ENCODE measurements at regions not wholly inside any gene's neighbourhood (a gene's known extent, or its start where the extent isn't known, plus 50 kb on each side); places are given as distances from the start of the nearest gene placed in this dataset.

DNA sequence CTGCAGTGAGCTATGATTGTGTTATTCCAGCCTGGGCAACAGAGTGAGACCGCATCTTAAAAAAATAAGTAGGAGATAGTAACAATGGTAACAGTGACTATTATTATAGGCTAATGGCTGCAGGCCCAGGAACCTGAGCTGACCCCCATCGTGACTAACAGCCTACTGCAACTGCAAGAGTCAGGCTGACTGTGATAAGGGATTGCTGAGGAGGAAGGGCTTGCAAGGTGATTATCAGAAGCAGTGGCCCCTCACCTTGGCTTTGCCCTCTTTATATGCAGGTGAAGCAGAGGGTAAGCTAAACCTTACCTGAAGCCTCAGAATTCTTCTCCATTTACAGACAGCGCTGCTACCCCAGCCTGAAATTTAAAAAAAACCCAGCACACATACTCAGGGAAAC lies 83.9 kb upstream of the SDK1 start:
- H3K36me3 ChIP-seq (ENCODE audit: control insufficient read depth in 1 of 2, insufficient read depth in 2 of 2, low read length in 2 of 2): no peaks in the 10 kb centered on the region
- H3K9ac ChIP-seq (ENCODE audit: low read length): no peak overlapping the region
- peak; percentile 24 to 30 for DNase-seq
- no peak overlapping the region for H3K18ac ChIP-seq (ENCODE audit: low read length)
- H2BK5ac ChIP-seq (ENCODE audit: low read depth, low read length, poor library complexity): no peak overlapping the region
- H3K23ac ChIP-seq (ENCODE audit: low read length): no peak overlapping the region
- no peak overlapping the region for H3K4me3 ChIP-seq (ENCODE audit: low read depth, low read length)
- peak overlapping the region; percentile 18 for H4K91ac ChIP-seq (ENCODE audit: low read depth, low read length)
- no peak overlapping the region for H2BK12ac ChIP-seq (ENCODE audit: low read length)
- H4K8ac ChIP-seq (ENCODE audit: low read depth, low read length): no peak overlapping the region
- H3K27ac ChIP-seq (ENCODE audit: low read depth, low read length): no peak overlapping the region
- H3K14ac ChIP-seq (ENCODE audit: low read length): no peak overlapping the region
- peaks cover 6 to 11% of the 10 kb centered on the region in 2 experiments for H3K4me1 ChIP-seq (ENCODE audit: control insufficient read depth in 1 of 2, insufficient read depth in 2 of 2, low read length in 2 of 2)
- H3K9me3 ChIP-seq (ENCODE audit: insufficient read depth, low read depth, low read length): no peaks in the 10 kb centered on the region
- peaks cover 2% of the 10 kb centered on the region for H3K79me1 ChIP-seq (ENCODE audit: low read length)
- no peaks in the 10 kb centered on the region for H3K79me2 ChIP-seq (ENCODE audit: control insufficient read depth, insufficient read depth, low read length, poor library complexity)
- H3K27me3 ChIP-seq (ENCODE audit: insufficient read depth, low read length): no peaks in the 10 kb centered on the region
- H3K4ac ChIP-seq (ENCODE audit: low read depth, low read length): no peak overlapping the region
- no peak overlapping the region for H2AK5ac ChIP-seq (ENCODE audit: low read length)
- no peak overlapping the region for H2AFZ ChIP-seq (ENCODE audit: insufficient read depth, low read length, poor library complexity)
- H3K4me2 ChIP-seq (ENCODE audit: low read length): no peak overlapping the region
- no CpG with 5 or more reads among the region's 3 CpGs for WGBS (ENCODE audit: extremely low coverage, insufficient coverage, insufficient read length)
- H2BK120ac ChIP-seq (ENCODE audit: insufficient read depth, low read length, poor library complexity): no peak overlapping the region
- no peak overlapping the region for H4K12ac ChIP-seq (ENCODE audit: low read depth, low read length)

DNA sequence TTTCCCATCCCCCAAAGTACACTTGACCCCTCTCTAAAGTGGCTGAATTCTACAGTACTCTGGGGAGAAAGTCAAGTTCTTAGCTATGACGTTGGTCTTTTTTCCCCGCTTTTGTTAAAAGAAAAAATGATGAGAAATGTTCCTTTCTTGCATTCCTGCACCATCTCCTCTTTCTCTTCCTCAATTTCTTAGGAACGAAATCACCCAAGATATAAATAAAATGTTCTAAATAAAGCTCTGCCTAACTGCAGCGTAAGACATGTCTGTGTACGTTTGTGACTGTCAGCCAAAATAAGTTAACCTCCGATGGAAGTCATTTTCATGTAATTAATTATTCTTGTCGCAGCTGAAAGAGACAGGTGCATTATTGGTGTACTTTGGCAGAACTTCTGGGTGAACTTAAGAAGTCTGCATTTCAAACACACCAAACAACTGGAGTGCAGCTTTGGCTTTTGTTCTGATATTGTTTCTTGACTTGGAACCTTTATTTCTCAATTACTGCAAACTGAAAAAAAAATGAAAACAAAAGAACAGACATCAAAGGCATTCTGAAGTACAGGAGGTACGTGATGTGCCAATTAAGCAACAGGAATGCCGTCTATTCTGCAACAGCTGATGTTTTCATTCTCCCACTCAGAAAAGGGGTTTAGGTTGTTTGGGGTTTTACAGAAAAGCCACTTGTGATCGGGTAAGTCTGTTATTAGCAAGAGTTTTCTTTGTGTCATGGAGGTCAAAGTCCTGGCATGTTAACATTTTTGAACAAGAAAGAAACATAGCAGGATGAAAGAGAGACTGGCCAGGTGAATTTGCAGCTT lies 82.4 kb upstream of the SDK1 start:
- no peak overlapping the region for H3K4ac ChIP-seq (ENCODE audit: low read depth, low read length)
- no peak for DNase-seq
- H3K9ac ChIP-seq (ENCODE audit: low read length): no peak overlapping the region
- H2AFZ ChIP-seq (ENCODE audit: insufficient read depth, low read length, poor library complexity): no peak overlapping the region
- no peaks in the 10 kb centered on the region for H3K9me3 ChIP-seq (ENCODE audit: insufficient read depth, low read depth, low read length)
- H3K36me3 ChIP-seq (ENCODE audit: control insufficient read depth in 1 of 2, insufficient read depth in 2 of 2, low read length in 2 of 2): no peaks in the 10 kb centered on the region
- no peaks in the 10 kb centered on the region for H3K27me3 ChIP-seq (ENCODE audit: insufficient read depth, low read length)
- no peak overlapping the region for H3K14ac ChIP-seq (ENCODE audit: low read length)
- no peak overlapping the region for H2AK5ac ChIP-seq (ENCODE audit: low read length)
- no peaks in the 10 kb centered on the region for H3K79me2 ChIP-seq (ENCODE audit: control insufficient read depth, insufficient read depth, low read length, poor library complexity)
- no peak overlapping the region for H2BK12ac ChIP-seq (ENCODE audit: low read length)
- H2BK5ac ChIP-seq (ENCODE audit: low read depth, low read length, poor library complexity): no peak overlapping the region
- no peak overlapping the region for H4K91ac ChIP-seq (ENCODE audit: low read depth, low read length)
- H2BK120ac ChIP-seq (ENCODE audit: insufficient read depth, low read length, poor library complexity): no peak overlapping the region
- no peak overlapping the region for H3K18ac ChIP-seq (ENCODE audit: low read length)
- H3K4me2 ChIP-seq (ENCODE audit: low read length): no peak overlapping the region
- H3K27ac ChIP-seq (ENCODE audit: low read depth, low read length): no peak overlapping the region
- peaks cover 2% of the 10 kb centered on the region for H3K79me1 ChIP-seq (ENCODE audit: low read length)
- H3K4me1 ChIP-seq (ENCODE audit: control insufficient read depth in 1 of 2, insufficient read depth in 2 of 2, low read length in 2 of 2): peaks cover 6 to 11% of the 10 kb centered on the region in 2 experiments
- H3K4me3 ChIP-seq (ENCODE audit: low read depth, low read length): no peak overlapping the region
- no CpG with 5 or more reads among the region's 10 CpGs for WGBS (ENCODE audit: extremely low coverage, insufficient coverage, insufficient read length)
- no peak overlapping the region for H4K12ac ChIP-seq (ENCODE audit: low read depth, low read length)
- no peak overlapping the region for H4K8ac ChIP-seq (ENCODE audit: low read depth, low read length)
- no peak overlapping the region for H3K23ac ChIP-seq (ENCODE audit: low read length)

DNA sequence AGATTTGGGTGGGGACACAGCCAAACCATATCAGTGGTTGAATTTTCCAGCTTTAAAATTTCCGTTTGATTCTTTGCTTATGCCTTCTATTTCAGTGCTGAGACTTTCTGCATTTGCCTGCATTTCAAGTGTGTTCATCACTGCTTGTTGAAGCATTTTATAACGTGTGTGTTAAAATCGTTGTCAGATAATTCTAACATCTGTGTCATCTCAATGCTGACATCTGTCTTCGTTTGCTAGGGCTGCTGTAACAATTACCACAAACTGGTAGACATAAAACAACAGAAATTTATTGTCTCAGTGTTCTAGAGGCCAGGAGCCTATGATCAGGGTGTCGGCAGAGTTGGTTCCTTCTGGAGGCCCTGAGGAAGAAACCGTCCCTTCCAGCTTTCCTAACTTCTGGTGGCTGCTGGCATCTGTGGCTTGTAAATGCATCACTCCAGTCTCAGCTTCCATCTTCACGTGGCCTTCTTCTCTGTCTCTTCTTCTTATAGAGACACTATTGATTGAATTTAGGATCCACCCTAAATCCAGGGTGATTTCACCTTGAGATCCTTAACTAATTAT lies 71.1 kb upstream of the SDK1 start:
- Histone ChIP-seq H3K4me3 (ENCODE audit: low read depth, low read length) (no peak overlapping the region), H3K9me3 (ENCODE audit: insufficient read depth, low read depth, low read length) (no peaks in the 10 kb centered on the region), H2BK12ac (ENCODE audit: low read length) (no peak overlapping the region), H2BK5ac (ENCODE audit: low read depth, low read length, poor library complexity) (no peak overlapping the region), H4K8ac (ENCODE audit: low read depth, low read length) (no peak overlapping the region), H3K4ac (ENCODE audit: low read depth, low read length) (no peak overlapping the region), H3K18ac (ENCODE audit: low read length) (no peak overlapping the region), H2BK120ac (ENCODE audit: insufficient read depth, low read length, poor library complexity) (no peak overlapping the region), H2AFZ (ENCODE audit: insufficient read depth, low read length, poor library complexity) (no peak overlapping the region), H3K36me3 (ENCODE audit: control insufficient read depth in 1 of 2, insufficient read depth in 2 of 2, low read length in 2 of 2) (no peaks in the 10 kb centered on the region), H3K27me3 (ENCODE audit: insufficient read depth, low read length) (no peaks in the 10 kb centered on the region), H3K4me1 (ENCODE audit: control insufficient read depth in 1 of 2, insufficient read depth in 2 of 2, low read length in 2 of 2) (no peaks in the 10 kb centered on the region), H3K4me2 (ENCODE audit: low read length) (no peak overlapping the region), H3K23ac (ENCODE audit: low read length) (no peak overlapping the region), H3K27ac (ENCODE audit: low read depth, low read length) (no peak overlapping the region), H4K12ac (ENCODE audit: low read depth, low read length) (no peak overlapping the region), H3K9ac (ENCODE audit: low read length) (no peak overlapping the region), H3K79me1 (ENCODE audit: low read length) (no peaks in the 10 kb centered on the region), H2AK5ac (ENCODE audit: low read length) (no peak overlapping the region), H4K91ac (ENCODE audit: low read depth, low read length) (no peak overlapping the region), H3K79me2 (ENCODE audit: control insufficient read depth, insufficient read depth, low read length, poor library complexity) (no peaks in the 10 kb centered on the region), H3K14ac (ENCODE audit: low read length) (no peak overlapping the region)
- no peak for DNase-seq
- WGBS (ENCODE audit: extremely low coverage, insufficient coverage, insufficient read length): no CpG with 5 or more reads among the region's 7 CpGs

DNA sequence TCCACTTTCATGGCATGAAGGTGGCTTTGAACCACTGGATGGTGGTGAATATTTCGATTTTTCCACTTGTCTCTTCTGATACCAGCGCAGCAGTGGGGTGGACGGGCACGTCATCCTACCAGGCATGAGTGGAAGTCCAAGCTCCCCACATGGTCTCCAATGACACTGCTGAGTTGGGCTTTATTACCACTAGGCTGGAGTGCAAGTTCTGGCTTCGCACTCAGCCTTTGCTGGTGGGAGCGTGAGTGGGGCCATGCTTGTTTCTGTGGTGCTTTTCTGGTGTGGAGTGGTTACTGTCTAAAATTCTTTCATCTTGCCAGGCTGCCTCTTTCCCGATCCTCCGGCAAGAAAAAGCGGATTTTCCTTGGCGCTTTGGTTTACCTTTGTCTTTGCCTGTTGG lies 70.1 kb upstream of the SDK1 start:
- no CpG with 5 or more reads among the region's 10 CpGs for WGBS (ENCODE audit: extremely low coverage, insufficient coverage, insufficient read length)
- H4K91ac ChIP-seq (ENCODE audit: low read depth, low read length): no peak overlapping the region
- peak overlapping the region; percentile 57 for H2AK5ac ChIP-seq (ENCODE audit: low read length)
- no peak overlapping the region for H3K4me2 ChIP-seq (ENCODE audit: low read length)
- H2BK12ac ChIP-seq (ENCODE audit: low read length): no peak overlapping the region
- no peak overlapping the region for H3K27ac ChIP-seq (ENCODE audit: low read depth, low read length)
- H3K36me3 ChIP-seq (ENCODE audit: control insufficient read depth in 1 of 2, insufficient read depth in 2 of 2, low read length in 2 of 2): no peaks in the 10 kb centered on the region
- no peak overlapping the region for H2AFZ ChIP-seq (ENCODE audit: insufficient read depth, low read length, poor library complexity)
- H3K4me3 ChIP-seq (ENCODE audit: low read depth, low read length): peak overlapping the region; percentile 25
- H4K8ac ChIP-seq (ENCODE audit: low read depth, low read length): no peak overlapping the region
- H3K4ac ChIP-seq (ENCODE audit: low read depth, low read length): no peak overlapping the region
- no peak overlapping the region for H3K14ac ChIP-seq (ENCODE audit: low read length)
- no peak overlapping the region for H3K23ac ChIP-seq (ENCODE audit: low read length)
- no peaks in the 10 kb centered on the region for H3K4me1 ChIP-seq (ENCODE audit: control insufficient read depth in 1 of 2, insufficient read depth in 2 of 2, low read length in 2 of 2)
- peaks cover 4% of the 10 kb centered on the region for H3K9me3 ChIP-seq (ENCODE audit: insufficient read depth, low read depth, low read length)
- peak overlapping the region; percentile 8 for H2BK120ac ChIP-seq (ENCODE audit: insufficient read depth, low read length, poor library complexity)
- no peak overlapping the region for H3K18ac ChIP-seq (ENCODE audit: low read length)
- no peaks in the 10 kb centered on the region for H3K27me3 ChIP-seq (ENCODE audit: insufficient read depth, low read length)
- H3K9ac ChIP-seq (ENCODE audit: low read length): peak overlapping the region; percentile 25
- no peaks in the 10 kb centered on the region for H3K79me1 ChIP-seq (ENCODE audit: low read length)
- no peak for DNase-seq
- H2BK5ac ChIP-seq (ENCODE audit: low read depth, low read length, poor library complexity): no peak overlapping the region
- no peaks in the 10 kb centered on the region for H3K79me2 ChIP-seq (ENCODE audit: control insufficient read depth, insufficient read depth, low read length, poor library complexity)
- no peak overlapping the region for H4K12ac ChIP-seq (ENCODE audit: low read depth, low read length)

Measured in trophoblast cell (in vitro differentiated cells and primary cell).